ENCODE measurements at regions not wholly inside any gene's neighbourhood (a gene's known extent, or its start where the extent isn't known, plus 50 kb on each side); places are given as distances from the start of the nearest gene placed in this dataset.

DNA sequence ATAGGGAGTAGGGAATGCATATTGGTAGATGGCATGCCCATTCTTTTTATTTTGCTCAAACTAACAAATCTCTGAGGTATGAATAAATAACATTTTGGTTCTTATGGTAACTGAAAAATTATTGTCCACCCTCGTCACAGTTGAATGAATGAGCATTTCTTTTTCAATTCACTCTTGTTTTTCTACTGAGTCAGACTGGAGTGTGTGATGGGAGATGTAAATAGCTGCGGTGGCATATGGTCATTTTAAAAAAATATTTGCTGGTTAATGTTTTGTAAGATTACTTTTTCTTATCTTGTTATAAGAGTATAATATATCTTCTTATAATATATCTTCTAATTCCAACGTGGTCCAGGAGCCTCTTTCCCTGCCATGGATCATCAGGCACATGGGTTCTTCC, 586.5 kb downstream of the SLITRK5 start:
- TF ChIP-seq, protein P1, sequence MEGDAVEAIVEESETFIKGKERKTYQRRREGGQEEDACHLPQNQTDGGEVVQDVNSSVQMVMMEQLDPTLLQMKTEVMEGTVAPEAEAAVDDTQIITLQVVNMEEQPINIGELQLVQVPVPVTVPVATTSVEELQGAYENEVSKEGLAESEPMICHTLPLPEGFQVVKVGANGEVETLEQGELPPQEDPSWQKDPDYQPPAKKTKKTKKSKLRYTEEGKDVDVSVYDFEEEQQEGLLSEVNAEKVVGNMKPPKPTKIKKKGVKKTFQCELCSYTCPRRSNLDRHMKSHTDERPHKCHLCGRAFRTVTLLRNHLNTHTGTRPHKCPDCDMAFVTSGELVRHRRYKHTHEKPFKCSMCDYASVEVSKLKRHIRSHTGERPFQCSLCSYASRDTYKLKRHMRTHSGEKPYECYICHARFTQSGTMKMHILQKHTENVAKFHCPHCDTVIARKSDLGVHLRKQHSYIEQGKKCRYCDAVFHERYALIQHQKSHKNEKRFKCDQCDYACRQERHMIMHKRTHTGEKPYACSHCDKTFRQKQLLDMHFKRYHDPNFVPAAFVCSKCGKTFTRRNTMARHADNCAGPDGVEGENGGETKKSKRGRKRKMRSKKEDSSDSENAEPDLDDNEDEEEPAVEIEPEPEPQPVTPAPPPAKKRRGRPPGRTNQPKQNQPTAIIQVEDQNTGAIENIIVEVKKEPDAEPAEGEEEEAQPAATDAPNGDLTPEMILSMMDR (IDR thresholded peaks at IDR 0.05): no peak
- no peak for TF ChIP-seq EZH2 (IDR thresholded peaks at IDR 0.05)
- no peak for TF ChIP-seq EZH2phosphoT487 (IDR thresholded peaks at IDR 0.05)

Measured in neural progenitor cell (in vitro differentiated cells).